GM12878 (cell line): ENCODE measurements at regions not wholly inside any gene's neighbourhood (a gene's known extent, or its start where the extent isn't known, plus 50 kb on each side); places are given as distances from the start of the nearest gene placed in this dataset.

ENCODE experiments used
- ATAC-seq: fragments of 200-7000 bp; cut with Tn5 transposase; 3 replicates; pipeline ENCODE4 v1.9.1; 2020; ENCODE audit warnings: mild to moderate bottlenecking, moderate library complexity
- BruUV-seq: library from RNA; stranded (reverse); fragments of 400-500 nt; replicated peaks from 2 replicates; lab custom pipeline; 2021; lab: Mats Ljungman, UMichigan
- CTCF ChIA-PET: fragments of 300-600 bp; sonication (Branson Sonifier 250); formaldehyde crosslinking; extraction: SDS; loops from one replicate; lab custom pipeline; 2021; ENCODE audit warnings: inconsistent platforms; lab: Yijun Ruan, JAX
- POLR2A ChIA-PET: fragments of 350-600 bp; formaldehyde crosslinking; extraction: SDS; loops from one replicate; lab custom pipeline; 2021; ENCODE audit warnings: inconsistent platforms; lab: Charles Lee
- RAD21 ChIA-PET: fragments of 300-600 bp; sonication (Branson Sonifier 250); formaldehyde crosslinking; loops from one replicate; lab custom pipeline; 2023; ENCODE audit warnings: antibody characterized with exemption; ENCODE audit not compliant: unreplicated experiment; lab: Charles Lee
- SMC1A ChIA-PET: fragments of 300-600 bp; sonication (Branson Sonifier 250); formaldehyde crosslinking; loops from one replicate; lab custom pipeline; 2023; ENCODE audit not compliant: unreplicated experiment, uncharacterized antibody; lab: Charles Lee
- DNase-seq: peaks from one replicate; pipeline ENCODE4 v3.0.0-alpha.2; 2011; ENCODE audit warnings: low read depth, low spot score
- FAIRE-seq: peaks from 3 replicates; lab custom pipeline; 2011; peaks lifted over from hg19 to GRCh38; lab: Jason Lieb, UNC
- H2AFZ ChIP-seq: 2 replicates; pipeline ENCODE4 v1.6.0; 2011; ENCODE audit warnings: low read depth, low read length, control low read depth; ENCODE audit not compliant: control insufficient read depth
- H3K27ac ChIP-seq: 2 replicates; pipeline ENCODE4 v1.5.1; 2011; ENCODE audit warnings: control low read depth; ENCODE audit not compliant: control insufficient read depth, insufficient read depth
- H3K27me3 ChIP-seq, 2 experiments: replicated peaks in 1 of 2; 2 replicates each; pipeline versions ENCODE4 v1.6.0 to v1.6.1; 2011; ENCODE audit warnings: low read length in 1 of 2; ENCODE audit not compliant: control insufficient read depth in 2 of 2, insufficient read depth in 2 of 2
- H3K36me3 ChIP-seq, 2 experiments: 2 replicates each; pipeline ENCODE4 v1.5.1; 2011; ENCODE audit warnings: low read length in 1 of 2; ENCODE audit not compliant: control insufficient read depth in 2 of 2, insufficient read depth in 2 of 2
- H3K4me1 ChIP-seq: 2 replicates; pipeline ENCODE4 v1.6.1; 2011; ENCODE audit warnings: mild to moderate bottlenecking, low read length, moderate library complexity, mixed read lengths; ENCODE audit not compliant: control insufficient read depth, insufficient read depth
- H3K4me2 ChIP-seq: 2 replicates; pipeline ENCODE4 v1.6.0; 2011; ENCODE audit warnings: control low read depth; ENCODE audit not compliant: control insufficient read depth, insufficient read depth
- H3K4me3 ChIP-seq: fragments of 200-600 bp; sonication (generic); 2 replicates; pipeline ENCODE4 v1.5.1; 2016
- H3K79me2 ChIP-seq: 2 replicates; pipeline ENCODE4 v1.6.0; 2011; ENCODE audit warnings: low read length; ENCODE audit not compliant: control insufficient read depth, insufficient read depth
- H3K9ac ChIP-seq: 2 replicates; pipeline ENCODE4 v1.8.0; 2011; ENCODE audit warnings: low read length, control low read depth, mixed read lengths; ENCODE audit not compliant: control insufficient read depth, insufficient read depth
- H3K9me3 ChIP-seq: replicated peaks from 3 replicates; pipeline ENCODE4 v1.5.1; 2011; ENCODE audit warnings: mild to moderate bottlenecking, low read length; ENCODE audit not compliant: control insufficient read depth, insufficient read depth
- H4K20me1 ChIP-seq: 2 replicates; pipeline ENCODE4 v1.6.0; 2011; ENCODE audit not compliant: control insufficient read depth, insufficient read depth
- BRCA1 ChIP-seq: IDR thresholded peaks from 2 replicates; pipeline ENCODE4 v1.6.1; 2011; ENCODE audit warnings: low read depth, low read length, improper control_type of control experiment
- CEBPB ChIP-seq, 2 experiments: fragments of 150-350 bp in 1 of 2; IDR thresholded peaks; 2 replicates each; pipeline ENCODE4 v1.6.1; 2012 to 2014; ENCODE audit warnings: low read depth in 2 of 2, low read length in 2 of 2, borderline replicate concordance in 1 of 2, inconsistent platforms in 1 of 2
- EED ChIP-seq: sonication (generic); IDR thresholded peaks from 2 replicates; pipeline ENCODE4 v1.6.1; 2016; ENCODE audit warnings: antibody characterized with exemption, low read depth
- HDGF ChIP-seq: fragments of 450-650 bp; IDR thresholded peaks from 2 replicates; pipeline ENCODE4 v1.6.1; 2016; ENCODE audit warnings: antibody characterized with exemption
- IRF4 ChIP-seq: IDR thresholded peaks from 2 replicates; pipeline ENCODE4 v1.6.1; 2011; ENCODE audit warnings: low read depth, low read length
- JUND ChIP-seq: IDR thresholded peaks from 2 replicates; pipeline ENCODE4 v1.6.1; 2012; ENCODE audit warnings: low read depth, mild to moderate bottlenecking, low read length, improper control_type of control experiment, moderate library complexity
- KAT2A ChIP-seq: conservative IDR thresholded peaks from 2 replicates; pipeline ENCODE4 v1.6.1; 2011; ENCODE audit warnings: low read depth, low read length; ENCODE audit not compliant: control insufficient read depth
- MEF2B ChIP-seq: fragments of 450-650 bp; IDR thresholded peaks from 2 replicates; pipeline ENCODE4 v1.6.1; 2018; ENCODE audit warnings: mild to moderate bottlenecking, moderate library complexity; ENCODE audit not compliant: partially characterized antibody, poor library complexity, severe bottlenecking
- MYB ChIP-seq: fragments of 150-350 bp; IDR thresholded peaks from 2 replicates; pipeline ENCODE4 v1.6.1; 2014; ENCODE audit warnings: mild to moderate bottlenecking, low read depth, low read length, borderline replicate concordance
- NBN ChIP-seq: fragments of 450-650 bp; IDR thresholded peaks from 2 replicates; pipeline ENCODE4 v1.6.1; 2016
- RBBP5 ChIP-seq: fragments of 200-600 bp; sonication (generic); conservative IDR thresholded peaks from 2 replicates; pipeline ENCODE4 v1.6.1; 2016
- SMC3 ChIP-seq: IDR thresholded peaks from 2 replicates; pipeline ENCODE4 v1.6.1; 2011; ENCODE audit warnings: low read length, improper control_type of control experiment, borderline replicate concordance
- SREBF1 ChIP-seq: IDR thresholded peaks from 2 replicates; pipeline ENCODE4 v1.6.1; 2012; ENCODE audit warnings: mild to moderate bottlenecking, low read length
- SREBF2 ChIP-seq: IDR thresholded peaks from 2 replicates; pipeline ENCODE4 v1.6.1; 2012; ENCODE audit warnings: mild to moderate bottlenecking, low read length
- TCF3 ChIP-seq: IDR thresholded peaks from 2 replicates; pipeline ENCODE4 v1.6.1; 2012; ENCODE audit warnings: low read depth, mild to moderate bottlenecking, low read length, borderline replicate concordance; ENCODE audit not compliant: insufficient read depth
- ZSCAN29 ChIP-seq: fragments of 450-650 bp; IDR thresholded peaks from 2 replicates; pipeline ENCODE4 v1.6.1; 2017; ENCODE audit warnings: mild to moderate bottlenecking, moderate library complexity
- ZZZ3 ChIP-seq: IDR thresholded peaks from 2 replicates; pipeline ENCODE4 v1.6.1; 2011; ENCODE audit warnings: low read depth; ENCODE audit not compliant: control insufficient read depth, insufficient read length
- WGBS: methylation state at CpG from one replicate; pipeline ENCODE4 v1.1.6; 2016; ENCODE audit warnings: low lambda C conversion rate; ENCODE audit not compliant: insufficient replicate concordance, insufficient coverage; ENCODE audit errors: missing lambda C conversion rate; 5-methylcytosine and 5-hydroxymethylcytosine counted together
- in situ Hi-C: fragments of 300-500 bp; cut with MboI; formaldehyde crosslinking; loops from 9 replicates; pipeline ENCODE4 v1.14.3; 2018; ENCODE audit warnings: mixed read lengths
- intact Hi-C: fragments of 100-400 bp; cut with micrococcal nuclease; formaldehyde crosslinking; loops from one replicate; pipeline ENCODE4 v1.14.2; 2022; ENCODE audit not compliant: unreplicated experiment

- SMC1A ChIA-PET: interaction anchor here (0.7 kb wide), 1 partner anchor 553 kb away, joined by 3 read pairs; no protein-coding TSS in a partner anchor
These were observed 72.1 kb upstream of the RTL1 start for GRCh38 chr14:100975671-100976070.

GRCh38 chr14:100979079-100979478, 75.6 kb upstream of the RTL1 start:
- POLR2A ChIA-PET: no interaction called here
- Histone ChIP-seq H3K4me1 (no peaks in the 10 kb centered on the region), H3K9me3 (no peaks in the 10 kb centered on the region), H4K20me1 (no peaks in the 10 kb centered on the region), H3K27ac (no peak overlapping the region), H3K4me2 (no peak overlapping the region), H3K4me3 (no peak overlapping the region), H3K9ac (no peak overlapping the region), H2AFZ (no peak overlapping the region), H3K36me3 (no peaks in the 10 kb centered on the region), H3K27me3 (no peaks in the 10 kb centered on the region), H3K79me2 (no peaks in the 10 kb centered on the region)
- DNase-seq: no peak
- no peak for FAIRE-seq
- WGBS: 15% methylated on average over 3 of the region's 3 CpGs
- CTCF ChIA-PET: no interaction called here
- intact Hi-C loops: no loop called here
- ATAC-seq: no peak
- TF ChIP-seq NBN (no peak), ZSCAN29 (no peak), MEF2B (no peak), IRF4 (no peak), HDGF (no peak), BRCA1 (no peak), EED (no peak), JUND (no peak), SMC3 (no peak), RBBP5 (no peak), SREBF1 (no peak), MYB (no peak), TCF3 (no peak), KAT2A (no peak)
- RAD21 ChIA-PET: no interaction called here
- in situ Hi-C loops: no loop called here
- BruUV-seq: no TSS peak
- SMC1A ChIA-PET: no interaction called here

More at GRCh38 chr14:100975671-100976070, 72.1 kb upstream of the RTL1 start:
- WGBS: 72% methylated on average over 1 of the region's 2 CpGs
- H3K36me3 ChIP-seq: no peaks in the 10 kb centered on the region
- intact Hi-C loops (no loop called here), in situ Hi-C loops (no loop called here)
- H3K4me3 ChIP-seq: no peak overlapping the region
- no peak for FAIRE-seq
- no peak for DNase-seq
- no peak for ATAC-seq
- ChIA-PET POLR2A (interaction anchor here (0.7 kb wide), 1 partner anchor 77 kb away, joined by 7 read pairs; no protein-coding TSS in a partner anchor), CTCF (no interaction called here), RAD21 (no interaction called here)
- H3K79me2 ChIP-seq: no peaks in the 10 kb centered on the region
- H2AFZ ChIP-seq: no peak overlapping the region
- no peaks in the 10 kb centered on the region for H3K27me3 ChIP-seq
- H3K4me1 ChIP-seq: no peaks in the 10 kb centered on the region
- no peaks in the 10 kb centered on the region for H4K20me1 ChIP-seq
- no peak overlapping the region for H3K9ac ChIP-seq
- no TSS peak for BruUV-seq
- no peaks in the 10 kb centered on the region for H3K9me3 ChIP-seq
- no peak overlapping the region for H3K4me2 ChIP-seq
- no peak overlapping the region for H3K27ac ChIP-seq
- TF ChIP-seq CEBPB (IDR thresholded peaks at IDR 0.05; ENCODE audit: borderline replicate concordance in 1 of 2, low read depth in 2 of 2, low read length in 2 of 2) (no peak), ZZZ3 (no peak), SREBF2 (no peak)
